ENCODE measurements at regions not wholly inside any gene's neighbourhood (a gene's known extent, or its start where the extent isn't known, plus 50 kb on each side); places are given as distances from the start of the nearest gene placed in this dataset.

GRCh38 chr3:6716420-6716819, 144.5 kb upstream of the GRM7 start:
- TF ChIP-seq, protein P1, sequence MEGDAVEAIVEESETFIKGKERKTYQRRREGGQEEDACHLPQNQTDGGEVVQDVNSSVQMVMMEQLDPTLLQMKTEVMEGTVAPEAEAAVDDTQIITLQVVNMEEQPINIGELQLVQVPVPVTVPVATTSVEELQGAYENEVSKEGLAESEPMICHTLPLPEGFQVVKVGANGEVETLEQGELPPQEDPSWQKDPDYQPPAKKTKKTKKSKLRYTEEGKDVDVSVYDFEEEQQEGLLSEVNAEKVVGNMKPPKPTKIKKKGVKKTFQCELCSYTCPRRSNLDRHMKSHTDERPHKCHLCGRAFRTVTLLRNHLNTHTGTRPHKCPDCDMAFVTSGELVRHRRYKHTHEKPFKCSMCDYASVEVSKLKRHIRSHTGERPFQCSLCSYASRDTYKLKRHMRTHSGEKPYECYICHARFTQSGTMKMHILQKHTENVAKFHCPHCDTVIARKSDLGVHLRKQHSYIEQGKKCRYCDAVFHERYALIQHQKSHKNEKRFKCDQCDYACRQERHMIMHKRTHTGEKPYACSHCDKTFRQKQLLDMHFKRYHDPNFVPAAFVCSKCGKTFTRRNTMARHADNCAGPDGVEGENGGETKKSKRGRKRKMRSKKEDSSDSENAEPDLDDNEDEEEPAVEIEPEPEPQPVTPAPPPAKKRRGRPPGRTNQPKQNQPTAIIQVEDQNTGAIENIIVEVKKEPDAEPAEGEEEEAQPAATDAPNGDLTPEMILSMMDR (IDR thresholded peaks at IDR 0.05) = no peak
- no peak for TF ChIP-seq POLR2A (IDR thresholded peaks at IDR 0.05)
